IMR-90 (cell line): ENCODE measurements at regions not wholly inside any gene's neighbourhood (a gene's known extent, or its start where the extent isn't known, plus 50 kb on each side); places are given as distances from the start of the nearest gene placed in this dataset.

Source experiments
- ATAC-seq: fragments of 200-7000 bp; cut with Tn5 transposase; 2 replicates; pipeline ENCODE4 v1.9.1; 2020; ENCODE audit warnings: low read depth, mild to moderate bottlenecking, moderate library complexity
- BruUV-seq: library from RNA; stranded (reverse); fragments of 400-500 nt; replicated peaks from 2 replicates; lab custom pipeline; 2021; lab: Mats Ljungman, UMichigan
- CTCF ChIA-PET: fragments of 300-600 bp; formaldehyde crosslinking; extraction: SDS; loops from one replicate; lab custom pipeline; 2021; ENCODE audit warnings: antibody characterized with exemption; lab: Yijun Ruan, JAX
- POLR2A ChIA-PET: fragments of 300-600 bp; sonication (Branson Sonifier 250); formaldehyde crosslinking; loops from one replicate; lab custom pipeline; 2022; ENCODE audit warnings: antibody characterized with exemption; ENCODE audit not compliant: unreplicated experiment; lab: Charles Lee
- DNase-seq: peaks from one replicate; pipeline ENCODE4 v3.0.0; 2013
- H2AFZ ChIP-seq: replicated peaks from 2 replicates; pipeline ENCODE3; 2013; ENCODE audit warnings: low read length, mild to moderate bottlenecking; ENCODE audit not compliant: poor library complexity
- H2AK5ac ChIP-seq: 2 replicates; pipeline ENCODE4 v1.6.1; 2013; ENCODE audit warnings: low read depth, low read length, inconsistent platforms
- H2AK9ac ChIP-seq: replicated peaks from 2 replicates; pipeline ENCODE3; 2013; ENCODE audit warnings: mild to moderate bottlenecking, low read depth, low read length, moderate library complexity; ENCODE audit not compliant: poor library complexity
- H2BK120ac ChIP-seq: 2 replicates; pipeline ENCODE4 v1.6.1; 2013; ENCODE audit warnings: low read depth, low read length, inconsistent platforms
- H2BK15ac ChIP-seq: 3 replicates; pipeline ENCODE4 v1.6.1; 2013; ENCODE audit warnings: low read depth, low read length, inconsistent platforms
- H2BK20ac ChIP-seq: 2 replicates; pipeline ENCODE4 v1.6.1; 2013; ENCODE audit warnings: low read depth, mild to moderate bottlenecking, inconsistent platforms, low read length, moderate library complexity
- H2BK5ac ChIP-seq: 2 replicates; pipeline ENCODE4 v1.6.1; 2013; ENCODE audit warnings: mild to moderate bottlenecking, low read depth, low read length, inconsistent platforms; ENCODE audit not compliant: poor library complexity, severe bottlenecking
- H3K14ac ChIP-seq: replicated peaks from 2 replicates; pipeline ENCODE4 v1.6.1; 2013; ENCODE audit warnings: low read depth, low read length, inconsistent platforms
- H3K18ac ChIP-seq: 2 replicates; pipeline ENCODE4 v1.6.1; 2013; ENCODE audit warnings: low read depth, low read length, control low read depth
- H3K23ac ChIP-seq: 2 replicates; pipeline ENCODE4 v1.6.1; 2013; ENCODE audit warnings: low read depth, low read length, inconsistent platforms
- H3K27ac ChIP-seq: 2 replicates; pipeline ENCODE4 v1.5.1; 2013; ENCODE audit warnings: mild to moderate bottlenecking, control low read depth, low read length; ENCODE audit not compliant: insufficient read depth
- H3K27me3 ChIP-seq: 2 replicates; pipeline ENCODE4 v1.6.1; 2013; ENCODE audit warnings: low read length; ENCODE audit not compliant: control insufficient read depth, insufficient read depth
- H3K36me3 ChIP-seq: 2 replicates; pipeline ENCODE4 v1.6.1; 2013; ENCODE audit warnings: low read length, mixed read lengths; ENCODE audit not compliant: control insufficient read depth, insufficient read depth
- H3K4ac ChIP-seq: 2 replicates; pipeline ENCODE4 v1.6.1; 2013; ENCODE audit warnings: low read depth, low read length, inconsistent platforms
- H3K4me1 ChIP-seq: 2 replicates; pipeline ENCODE4 v1.6.1; 2013; ENCODE audit warnings: low read length, mixed read lengths; ENCODE audit not compliant: control insufficient read depth, insufficient read depth
- H3K4me2 ChIP-seq: 2 replicates; pipeline ENCODE4 v1.6.1; 2013; ENCODE audit warnings: low read depth, mild to moderate bottlenecking, control low read depth, low read length, moderate library complexity
- H3K4me3 ChIP-seq: 2 replicates; pipeline ENCODE4 v1.5.1; 2013; ENCODE audit warnings: low read depth, mild to moderate bottlenecking, control low read depth, low read length, moderate library complexity; ENCODE audit not compliant: insufficient read depth
- H3K56ac ChIP-seq: 2 replicates; pipeline ENCODE4 v1.6.1; 2013; ENCODE audit warnings: low read length, inconsistent platforms; ENCODE audit not compliant: insufficient read depth; ENCODE audit errors: extremely low read depth
- H3K79me1 ChIP-seq, 2 experiments: 2 replicates each; pipeline ENCODE4 v1.6.1; 2013; ENCODE audit warnings: low read length in 2 of 2, inconsistent platforms in 1 of 2, low read depth in 1 of 2
- H3K9ac ChIP-seq: 2 replicates; pipeline ENCODE4 v1.6.1; 2013; ENCODE audit warnings: low read depth, low read length, control low read depth
- H3K9me1 ChIP-seq: 2 replicates; pipeline ENCODE4 v1.6.1; 2013; ENCODE audit warnings: low read length, inconsistent platforms; ENCODE audit not compliant: insufficient read depth
- H3K9me3 ChIP-seq: 2 replicates; pipeline ENCODE4 v1.6.1; 2013; ENCODE audit warnings: low read length; ENCODE audit not compliant: control insufficient read depth, insufficient read depth
- H4K20me1 ChIP-seq: 2 replicates; pipeline ENCODE4 v1.6.1; 2013; ENCODE audit warnings: low read length, inconsistent platforms; ENCODE audit not compliant: insufficient read depth
- H4K5ac ChIP-seq: 2 replicates; pipeline ENCODE4 v1.6.1; 2013; ENCODE audit warnings: mild to moderate bottlenecking, low read depth, low read length, control low read depth
- H4K8ac ChIP-seq, 2 experiments: 2 replicates each; pipeline ENCODE4 v1.6.1; 2013; ENCODE audit warnings: low read depth in 2 of 2, low read length in 2 of 2, control low read depth in 1 of 2, inconsistent platforms in 1 of 2
- H4K91ac ChIP-seq: 2 replicates; pipeline ENCODE4 v1.6.1; 2013; ENCODE audit warnings: low read depth, low read length, inconsistent platforms; ENCODE audit not compliant: insufficient read depth
- BHLHE40 ChIP-seq: fragments of 150-350 bp; IDR thresholded peaks from 2 replicates; pipeline ENCODE4 v1.6.1; 2016; ENCODE audit warnings: mild to moderate bottlenecking, low read depth, low read length
- MAFK ChIP-seq: IDR thresholded peaks from 2 replicates; pipeline ENCODE4 v1.6.1; 2012; ENCODE audit warnings: low read depth, low read length, improper control_type of control experiment
- RFX5 ChIP-seq: IDR thresholded peaks from 2 replicates; pipeline ENCODE4 v1.8.0; 2012; ENCODE audit warnings: low read depth, mild to moderate bottlenecking, low read length, moderate library complexity
- WGBS, 2 experiments: methylation state at CpG; one replicate each; pipeline versions ENCODE4 v1.1.5 to v1.1.7; 2013; ENCODE audit warnings: missing lambda C conversion rate in 2 of 2; ENCODE audit not compliant: insufficient read length in 1 of 2; ENCODE audit errors: extremely low coverage in 2 of 2; 5-methylcytosine and 5-hydroxymethylcytosine counted together
- dilution Hi-C: fragments of 300-500 bp; cut with HindIII; formaldehyde crosslinking; loops from one replicate; pipeline ENCODE4 v1.14.3; 2018; ENCODE audit warnings: low sequenced_read_pairs; ENCODE audit not compliant: unreplicated experiment
- in situ Hi-C: fragments of 300-500 bp; cut with MboI; formaldehyde crosslinking; loops from 3 replicates; pipeline ENCODE4 v1.14.3; 2019; ENCODE audit warnings: low sequenced_read_pairs, inconsistent platforms, mixed read lengths
- intact Hi-C: fragments of 100-400 bp; cut with micrococcal nuclease; formaldehyde crosslinking; loops from 2 replicates; pipeline ENCODE4 v1.10.0; 2022
- TF ChIP-seq, protein P1 (sequence below): fragments of 150-350 bp; IDR thresholded peaks from 2 replicates; pipeline ENCODE4 v1.6.1; 2017; ENCODE audit warnings: mild to moderate bottlenecking, antibody characterized with exemption, low read length, low read depth

DNA sequence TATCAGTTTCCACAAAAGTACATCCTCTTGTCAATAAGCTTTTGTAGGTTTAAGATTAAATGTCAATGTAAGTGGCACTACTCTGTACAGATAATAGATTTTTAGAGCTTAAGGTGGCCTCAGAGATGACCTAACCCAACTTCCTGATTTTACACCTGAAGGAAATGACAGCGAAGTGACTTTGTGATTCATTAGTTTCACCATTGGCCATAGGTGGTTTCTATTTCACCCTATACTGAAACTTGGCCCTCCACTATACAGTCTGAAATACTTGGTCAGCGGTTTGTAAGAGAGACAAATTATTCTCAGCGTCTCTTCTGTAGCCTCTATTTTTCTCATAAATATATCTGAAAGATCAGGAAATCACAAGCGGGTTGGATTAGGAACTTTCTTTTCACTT, 330.4 kb upstream of the FAM98A start:
- H3K4ac ChIP-seq = no peak overlapping the region
- intact Hi-C loops = no loop called here
- H4K20me1 ChIP-seq = no peaks in the 10 kb centered on the region
- in situ Hi-C loops = no loop called here
- no peak overlapping the region for H4K91ac ChIP-seq
- no peaks in the 10 kb centered on the region for H3K36me3 ChIP-seq
- H3K18ac ChIP-seq = no peak overlapping the region
- no peak overlapping the region for H3K4me2 ChIP-seq
- POLR2A ChIA-PET = no interaction called here
- ATAC-seq = no peak
- no peak overlapping the region for H4K8ac ChIP-seq
- H3K9ac ChIP-seq = no peak overlapping the region
- no peaks in the 10 kb centered on the region for H3K27me3 ChIP-seq
- H3K56ac ChIP-seq = no peak overlapping the region
- dilution Hi-C loops = no loop called here
- H3K14ac ChIP-seq = no peak overlapping the region
- no peak overlapping the region for H2BK120ac ChIP-seq
- H2BK15ac ChIP-seq = no peak overlapping the region
- no peaks in the 10 kb centered on the region for H3K4me1 ChIP-seq
- H2AK9ac ChIP-seq = no peak overlapping the region
- no peaks in the 10 kb centered on the region for H3K9me1 ChIP-seq
- H3K23ac ChIP-seq = no peak overlapping the region
- CTCF ChIA-PET = interaction anchor here (0.6 kb wide), 1 partner anchor 128 kb away, joined by 3 read pairs; no protein-coding TSS in a partner anchor
- H3K27ac ChIP-seq = no peak overlapping the region
- TF ChIP-seq BHLHE40 = no peak
- TF ChIP-seq, protein P1, sequence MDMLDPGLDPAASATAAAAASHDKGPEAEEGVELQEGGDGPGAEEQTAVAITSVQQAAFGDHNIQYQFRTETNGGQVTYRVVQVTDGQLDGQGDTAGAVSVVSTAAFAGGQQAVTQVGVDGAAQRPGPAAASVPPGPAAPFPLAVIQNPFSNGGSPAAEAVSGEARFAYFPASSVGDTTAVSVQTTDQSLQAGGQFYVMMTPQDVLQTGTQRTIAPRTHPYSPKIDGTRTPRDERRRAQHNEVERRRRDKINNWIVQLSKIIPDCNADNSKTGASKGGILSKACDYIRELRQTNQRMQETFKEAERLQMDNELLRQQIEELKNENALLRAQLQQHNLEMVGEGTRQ = no peak
- no peak for TF ChIP-seq MAFK
- no peak for TF ChIP-seq RFX5
- H3K4me3 ChIP-seq = no peak overlapping the region
- H2AK5ac ChIP-seq = no peak overlapping the region
- DNase-seq = no peak
- no peak overlapping the region for H2AFZ ChIP-seq
- no peak overlapping the region for H2BK5ac ChIP-seq
- no CpG with 5 or more reads among the region's 4 CpGs for WGBS, 2 experiments
- BruUV-seq = no TSS peak
- no peaks in the 10 kb centered on the region for H3K79me1 ChIP-seq
- no peak overlapping the region for H2BK20ac ChIP-seq
- H3K9me3 ChIP-seq = no peaks in the 10 kb centered on the region; the same call in 1 of the 2 replicates
- H4K5ac ChIP-seq = no peak overlapping the region
